ENCODE measurements at regions not wholly inside any gene's neighbourhood (a gene's known extent, or its start where the extent isn't known, plus 50 kb on each side); places are given as distances from the start of the nearest gene placed in this dataset.

- Mint-ChIP-seq H3K27ac (no peak overlapping the region), H3K9me3 (no peaks in the 10 kb centered on the region), H3K36me3 (no peaks in the 10 kb centered on the region)
- ATAC-seq (no peak), DNase-seq (ENCODE audit: low spot score in 2 of 2) (no peak)
Measured at GRCh38 chr2:100627330-100628300, 64.8 kb downstream of the PDCL3 start.

DNA sequence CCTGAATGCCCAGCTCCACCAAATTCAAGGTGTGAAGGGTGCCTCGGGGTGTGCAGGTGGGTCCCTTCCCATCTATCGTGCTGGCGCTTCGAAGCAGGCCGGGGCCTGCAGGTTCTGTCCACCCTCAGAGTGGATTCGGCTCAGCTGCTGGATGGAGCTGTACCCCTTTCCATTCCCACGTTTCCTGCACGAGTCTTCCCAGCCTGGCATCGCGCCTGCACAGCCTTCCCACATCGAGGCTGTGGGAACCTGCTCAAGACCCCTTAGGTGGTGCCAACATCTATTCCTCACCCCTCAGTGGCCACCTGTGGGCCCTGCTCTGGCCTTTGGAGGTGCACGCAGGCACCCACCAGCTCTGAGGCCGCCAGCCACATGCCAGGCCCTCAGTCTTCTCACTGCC lies 65.7 kb downstream of the PDCL3 start:
- Mint-ChIP-seq H3K9me3 (no peaks in the 10 kb centered on the region), H3K27ac (peak overlapping the region in 1 of 2 donors; percentile 73), H3K36me3 (no peaks in the 10 kb centered on the region)
- ATAC-seq: no peak
- no peak for DNase-seq (ENCODE audit: low spot score in 2 of 2)

DNA sequence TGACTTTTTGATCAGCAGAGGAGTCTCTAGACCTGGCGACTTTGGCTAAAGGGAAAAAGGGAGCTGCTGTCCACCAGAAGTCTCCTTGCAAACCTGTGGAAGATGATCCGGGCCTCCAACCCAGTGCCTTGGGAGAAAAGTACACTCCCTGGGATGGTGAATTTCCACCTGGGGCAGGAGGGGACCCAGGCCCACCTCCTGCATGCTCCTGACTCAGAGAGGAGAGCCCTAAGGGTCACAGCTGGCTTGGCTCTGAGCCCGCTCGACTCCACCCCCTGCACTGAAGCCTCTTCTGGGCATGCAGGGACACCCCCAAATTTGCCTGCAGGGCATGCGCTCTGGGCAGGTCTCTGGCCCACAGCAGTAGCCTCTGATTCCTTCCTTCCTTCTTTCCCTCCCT lies 66.5 kb downstream of the PDCL3 start:
- H3K9me3 Mint-ChIP-seq: no peaks in the 10 kb centered on the region
- H3K36me3 Mint-ChIP-seq: no peaks in the 10 kb centered on the region
- ATAC-seq (no peak), DNase-seq (ENCODE audit: low spot score in 2 of 2) (no peak)
- peak overlapping the region in 1 of 2 donors; percentile 58 for H3K27ac Mint-ChIP-seq

DNA sequence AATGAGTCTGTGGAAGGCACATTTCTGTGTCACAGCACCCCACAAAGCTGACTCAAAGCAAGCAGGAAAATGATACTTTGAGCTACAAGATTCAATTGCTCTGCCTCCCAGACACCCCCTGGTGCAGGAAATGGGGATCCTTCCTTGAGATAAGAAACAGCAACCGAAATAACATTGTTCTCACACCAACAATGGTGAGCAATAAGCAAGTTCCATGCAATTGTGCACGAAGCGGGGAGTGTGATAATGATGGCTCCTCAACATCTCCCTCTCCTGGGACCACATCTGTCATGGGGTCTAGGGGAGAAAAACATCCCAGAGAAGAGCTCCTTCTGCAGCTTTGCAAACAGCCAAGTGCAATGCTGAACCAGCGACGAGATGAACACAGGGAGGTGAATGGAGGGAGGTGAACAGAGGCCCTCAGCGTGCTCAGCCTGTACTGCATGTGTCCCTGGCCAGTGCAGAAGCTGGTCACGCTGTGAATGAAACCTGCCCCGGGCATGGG lies 67.7 kb downstream of the PDCL3 start:
- peak in 1 of 2 donors; percentile 28 for DNase-seq (ENCODE audit: low spot score in 2 of 2)
- ATAC-seq: peak; percentile 86 to 92
- Mint-ChIP-seq H3K9me3 (no peaks in the 10 kb centered on the region), H3K36me3 (no peaks in the 10 kb centered on the region), H3K27ac (peak overlapping the region; percentile 38 to 58)

- no peak for ATAC-seq
- H3K27ac Mint-ChIP-seq: no peak overlapping the region
Measured at GRCh38 chr2:100632037-100632436, 69.2 kb downstream of the PDCL3 start.

DNA sequence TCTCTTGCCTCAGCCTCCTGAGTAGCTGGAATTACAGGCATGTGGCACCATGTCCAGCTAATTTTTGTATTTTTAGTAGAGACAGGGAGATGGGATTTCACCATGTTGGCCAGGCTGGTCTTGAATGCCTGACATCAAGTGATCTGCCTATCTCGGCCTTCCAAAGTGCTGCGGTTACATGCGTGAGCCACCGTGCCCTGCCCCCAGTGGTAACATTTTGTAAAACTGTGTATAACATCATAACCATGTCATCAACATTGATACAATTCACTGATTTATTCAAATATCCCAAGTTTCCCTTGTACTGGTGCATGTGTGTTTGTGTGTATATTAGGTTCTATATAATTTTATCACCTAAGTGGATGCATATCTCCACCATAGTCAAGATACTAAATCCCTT lies 70.0 kb downstream of the PDCL3 start:
- H3K36me3 Mint-ChIP-seq: no peaks in the 10 kb centered on the region
- no peaks in the 10 kb centered on the region for H3K9me3 Mint-ChIP-seq
- no peak overlapping the region for H3K27ac Mint-ChIP-seq
- DNase-seq (ENCODE audit: low spot score in 2 of 2) (no peak), ATAC-seq (no peak)

More at GRCh38 chr2:100632037-100632436, 69.2 kb downstream of the PDCL3 start:
- no peaks in the 10 kb centered on the region for H3K9me3 Mint-ChIP-seq
- DNase-seq (ENCODE audit: low spot score in 2 of 2): no peak
- no peaks in the 10 kb centered on the region for H3K36me3 Mint-ChIP-seq

DNA sequence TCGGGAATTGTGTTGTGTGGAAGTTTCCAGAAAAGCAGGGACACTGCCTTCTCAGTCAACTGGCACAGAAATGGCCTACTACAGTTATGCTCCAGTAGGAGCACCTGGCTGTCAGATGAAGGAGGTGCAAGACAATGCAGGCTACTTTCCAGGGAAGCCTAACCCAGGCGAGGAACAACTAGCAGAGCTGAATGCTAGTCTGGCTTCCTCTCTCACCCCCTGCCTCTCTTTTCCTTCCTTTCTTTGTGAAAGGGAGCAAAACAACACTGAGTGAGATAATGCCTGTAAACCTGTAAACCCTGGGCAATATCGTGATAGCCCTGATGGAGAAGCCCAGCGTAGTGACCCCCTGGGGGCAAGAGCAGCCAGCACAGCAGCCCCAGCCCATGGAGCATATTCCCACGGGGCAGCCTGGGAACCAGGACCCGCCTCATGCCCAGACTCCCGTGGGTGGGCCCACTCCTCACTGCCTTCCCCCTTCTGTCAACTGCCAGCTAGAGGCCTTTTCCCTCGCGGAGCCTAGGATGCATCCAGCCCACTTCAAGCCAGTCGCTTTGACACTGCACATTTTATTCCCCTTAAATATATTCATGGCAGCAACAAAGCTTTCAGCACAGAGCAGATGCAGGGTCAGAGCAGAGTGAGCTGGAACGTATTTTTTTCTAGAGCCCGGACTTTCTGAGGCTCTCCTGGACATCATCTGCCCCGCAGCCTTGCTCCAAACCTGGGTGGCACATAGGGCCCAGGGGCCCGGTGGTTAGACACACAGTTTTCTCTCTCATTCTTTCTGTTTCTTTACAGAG lies 77.0 kb downstream of the PDCL3 start:
- ATAC-seq (no peak), DNase-seq (ENCODE audit: low spot score in 2 of 2) (no peak)
- Mint-ChIP-seq H3K9me3 (no peaks in the 10 kb centered on the region), H3K27ac (peak overlapping the region; percentile 16 to 51), H3K36me3 (no peaks in the 10 kb centered on the region)

- DNase-seq (ENCODE audit: low spot score in 2 of 2) (no peak), ATAC-seq (peak in 1 of 2 donors; percentile 61)
- H3K36me3 Mint-ChIP-seq: no peaks in the 10 kb centered on the region
- H3K9me3 Mint-ChIP-seq: no peaks in the 10 kb centered on the region
- H3K27ac Mint-ChIP-seq: peak overlapping the region in 1 of 2 donors; percentile 51
Measured at GRCh38 chr2:100640431-100641124, 77.8 kb downstream of the PDCL3 start.

- Mint-ChIP-seq H3K9me3 (no peaks in the 10 kb centered on the region), H3K36me3 (no peaks in the 10 kb centered on the region), H3K27ac (no peak overlapping the region)
- no peak for DNase-seq (ENCODE audit: low spot score in 2 of 2)
- ATAC-seq: no peak
Measured at GRCh38 chr2:100641125-100641435, 78.3 kb downstream of the PDCL3 start.

DNA sequence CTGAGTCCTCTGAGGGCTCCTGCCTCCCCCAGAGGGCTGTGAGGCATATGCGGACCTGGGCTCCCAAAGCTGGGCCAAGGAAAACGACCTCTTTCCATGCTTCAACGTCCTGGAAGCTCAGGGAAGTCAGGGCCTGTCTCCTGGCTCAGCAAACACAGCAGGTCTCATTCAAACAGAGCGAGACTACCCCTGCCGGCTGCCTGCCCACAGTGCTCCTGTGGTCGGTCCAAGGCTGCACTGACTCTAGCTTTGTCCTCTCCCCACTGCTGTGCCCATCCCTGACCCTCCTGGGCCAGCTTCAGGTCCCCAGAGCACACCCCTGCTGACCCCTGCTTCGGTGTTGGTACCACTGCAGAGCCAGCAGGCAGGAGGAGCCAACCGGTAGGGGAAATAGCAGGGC lies 79.6 kb downstream of the PDCL3 start:
- ATAC-seq (no peak), DNase-seq (ENCODE audit: low spot score in 2 of 2) (no peak)
- H3K9me3 Mint-ChIP-seq: peaks cover 0 to 5% of the 10 kb centered on the region in 2 donors
- H3K27ac Mint-ChIP-seq: no peak overlapping the region
- H3K36me3 Mint-ChIP-seq: no peaks in the 10 kb centered on the region

GRCh38 chr2:100643467-100643866 lies 80.7 kb downstream of the PDCL3 start:
- ATAC-seq: peak; percentile 3 to 4
- H3K36me3 Mint-ChIP-seq: peaks cover 6 to 10% of the 10 kb centered on the region in 2 donors
- peak overlapping the region; percentile 36 to 65 for H3K27ac Mint-ChIP-seq
- no peak for DNase-seq (ENCODE audit: low spot score in 2 of 2)
- H3K9me3 Mint-ChIP-seq: peaks cover 9 to 11% of the 10 kb centered on the region in 2 donors

- peak overlapping the region; percentile 36 to 65 for H3K27ac Mint-ChIP-seq
- DNase-seq (ENCODE audit: low spot score in 2 of 2): peak in 1 of 2 donors; percentile 17
- H3K9me3 Mint-ChIP-seq: peaks cover 10 to 11% of the 10 kb centered on the region in 2 donors
- peaks cover 6 to 15% of the 10 kb centered on the region in 2 donors for H3K36me3 Mint-ChIP-seq
- ATAC-seq: peak; percentile 75 to 78
Measured at GRCh38 chr2:100643906-100644501, 81.2 kb downstream of the PDCL3 start.

DNA sequence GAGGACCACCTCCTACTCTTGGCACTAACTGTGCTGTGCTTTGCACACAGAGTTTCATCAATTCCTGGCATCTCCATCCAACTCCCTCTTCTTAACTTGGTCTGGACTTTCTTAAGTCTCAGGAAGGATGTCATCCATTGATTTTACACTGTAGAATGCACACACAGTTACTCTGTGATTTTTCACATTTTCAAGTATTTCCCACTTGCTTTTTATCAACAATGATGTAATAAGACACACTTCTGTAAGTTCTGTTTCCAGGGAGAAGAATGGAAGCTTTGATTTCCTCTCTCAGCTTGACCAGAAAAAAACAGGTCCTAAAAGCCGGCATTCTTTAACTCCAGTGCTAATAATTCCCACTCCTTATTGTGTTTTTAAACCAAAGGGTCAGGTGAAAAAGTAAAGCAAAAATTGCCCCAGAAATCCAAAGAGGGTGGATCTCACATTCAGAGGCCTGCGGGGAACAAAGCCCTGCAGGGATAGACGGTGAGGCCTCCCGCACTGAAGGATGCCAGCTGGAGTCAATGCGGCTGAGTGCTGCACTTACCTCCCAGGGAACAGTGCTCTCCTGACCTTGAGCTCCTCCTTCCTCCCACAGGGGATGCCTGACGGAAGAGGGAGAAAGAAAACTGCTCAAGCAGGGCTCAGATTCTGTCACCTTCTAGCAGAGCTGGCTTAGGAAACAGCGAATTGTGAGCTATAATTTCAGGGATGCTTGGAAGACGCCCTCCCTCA lies 83.1 kb downstream of the PDCL3 start:
- DNase-seq (ENCODE audit: low spot score in 2 of 2) (no peak), ATAC-seq (no peak)
- H3K9me3 Mint-ChIP-seq: peaks cover 10 to 19% of the 10 kb centered on the region in 2 donors
- H3K27ac Mint-ChIP-seq: no peak overlapping the region
- peaks cover 12 to 24% of the 10 kb centered on the region in 2 donors for H3K36me3 Mint-ChIP-seq

DNA sequence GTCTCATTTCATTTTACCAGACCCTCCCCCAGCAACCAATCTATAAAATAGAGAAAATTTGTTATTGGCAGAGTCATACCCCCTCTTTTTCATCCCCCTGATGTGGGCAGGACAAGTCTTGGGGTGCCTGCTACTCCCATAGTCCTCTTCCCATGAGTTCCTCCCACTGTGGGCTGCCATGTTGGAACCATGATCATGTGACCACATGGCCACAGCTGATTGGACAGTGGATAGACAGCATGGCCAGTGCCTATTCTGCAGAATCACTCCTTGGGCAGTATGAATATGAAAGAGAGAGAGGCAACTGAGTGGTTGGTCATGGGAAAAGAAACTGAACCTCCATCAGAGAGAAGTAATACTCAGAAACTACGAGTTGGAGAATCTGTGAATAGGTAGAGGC lies 84.9 kb downstream of the PDCL3 start:
- H3K27ac Mint-ChIP-seq: peak overlapping the region in 1 of 2 donors; percentile 62
- DNase-seq (ENCODE audit: low spot score in 2 of 2) (no peak), ATAC-seq (no peak)
- peaks cover 12 to 24% of the 10 kb centered on the region in 2 donors for H3K36me3 Mint-ChIP-seq
- peaks cover 10 to 19% of the 10 kb centered on the region in 2 donors for H3K9me3 Mint-ChIP-seq

- DNase-seq (ENCODE audit: low spot score in 2 of 2) (no peak), ATAC-seq (no peak)
- H3K36me3 Mint-ChIP-seq: peaks cover 12 to 24% of the 10 kb centered on the region in 2 donors
- H3K27ac Mint-ChIP-seq: peak overlapping the region in 1 of 2 donors; percentile 30
- H3K9me3 Mint-ChIP-seq: peaks cover 10 to 19% of the 10 kb centered on the region in 2 donors
Measured at GRCh38 chr2:100650151-100650550, 87.4 kb downstream of the PDCL3 start.
